Activated CD4-positive, alpha-beta memory T cell treated with anti-CD3 and anti-CD28 coated beads for 36 hours (primary cell): ENCODE measurements at regions not wholly inside any gene's neighbourhood (a gene's known extent, or its start where the extent isn't known, plus 50 kb on each side); places are given as distances from the start of the nearest gene placed in this dataset.
"Not testable (repeated sequence)": the region's sequence is repeated elsewhere in the genome, so short reads cannot be mapped to it uniquely, and the experiment has no call there.

Source experiments
- CTCF ChIA-PET: fragments of 350-600 bp; sonication (Branson Sonifier 250); formaldehyde crosslinking; loops from one replicate; lab custom pipeline; 2021; ENCODE audit warnings: antibody characterized with exemption, inconsistent platforms; lab: Charles Lee
- POLR2A ChIA-PET: fragments of 350-600 bp; sonication (Branson Sonifier 250); formaldehyde crosslinking; loops from one replicate; lab custom pipeline; 2021; ENCODE audit warnings: antibody characterized with exemption; lab: Charles Lee
- DNase-seq: peaks from one replicate; pipeline ENCODE4 v3.0.0-alpha.2; 2020
- H3K27ac Mint-ChIP-seq: one replicate; pipeline ENCODE4 v1.8.0; 2021; ENCODE audit warnings: mixed read lengths
- H3K27me3 Mint-ChIP-seq: one replicate; pipeline ENCODE4 v1.8.0; 2021; ENCODE audit warnings: mixed read lengths
- H3K36me3 Mint-ChIP-seq: one replicate; pipeline ENCODE4 v1.8.0; 2021; ENCODE audit warnings: mixed read lengths
- H3K4me1 Mint-ChIP-seq: one replicate; pipeline ENCODE4 v1.8.0; 2021; ENCODE audit warnings: low read depth, mixed read lengths
- H3K4me3 Mint-ChIP-seq: one replicate; pipeline ENCODE4 v1.8.0; 2021; ENCODE audit warnings: mild to moderate bottlenecking, mixed read lengths
- H3K9me3 Mint-ChIP-seq: one replicate; pipeline ENCODE4 v1.8.0; 2021; ENCODE audit warnings: mixed read lengths
- intact Hi-C: fragments of 100-400 bp; cut with micrococcal nuclease; formaldehyde crosslinking; loops from one replicate; pipeline ENCODE4 v1.15.1; 2023

DNA sequence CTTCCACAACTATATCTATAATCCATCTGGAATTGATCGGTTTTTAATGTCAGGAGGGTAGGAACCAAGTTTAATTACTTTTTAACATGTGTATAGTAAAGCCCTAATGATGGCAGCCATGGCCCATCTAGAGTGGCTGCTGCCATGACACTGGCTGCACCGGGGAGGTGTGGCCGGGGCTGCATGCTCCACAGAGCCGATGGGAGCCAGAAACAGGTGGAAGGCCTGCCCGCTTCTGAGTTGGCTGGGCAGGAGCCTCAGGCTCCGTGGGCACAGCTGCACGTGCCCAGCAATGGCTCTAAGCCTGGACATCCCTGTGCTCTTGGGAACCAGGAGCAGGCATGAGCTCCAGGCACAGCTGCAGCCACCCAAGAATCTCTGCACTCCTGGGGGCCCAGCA lies 73.0 kb downstream of the GBP6 start:
- CTCF ChIA-PET, result no interaction called here
- DNase-seq, result no peak
- Mint-ChIP-seq H3K27me3 (peaks cover 7% of the 10 kb centered on the region), H3K9me3 (peaks cover 38% of the 10 kb centered on the region), H3K27ac (no peak overlapping the region), H3K36me3 (peaks cover 17% of the 10 kb centered on the region), H3K4me1 (peaks cover 9% of the 10 kb centered on the region), H3K4me3 (no peak overlapping the region)
- intact Hi-C loops, result no loop called here
- POLR2A ChIA-PET, result no interaction called here

DNA sequence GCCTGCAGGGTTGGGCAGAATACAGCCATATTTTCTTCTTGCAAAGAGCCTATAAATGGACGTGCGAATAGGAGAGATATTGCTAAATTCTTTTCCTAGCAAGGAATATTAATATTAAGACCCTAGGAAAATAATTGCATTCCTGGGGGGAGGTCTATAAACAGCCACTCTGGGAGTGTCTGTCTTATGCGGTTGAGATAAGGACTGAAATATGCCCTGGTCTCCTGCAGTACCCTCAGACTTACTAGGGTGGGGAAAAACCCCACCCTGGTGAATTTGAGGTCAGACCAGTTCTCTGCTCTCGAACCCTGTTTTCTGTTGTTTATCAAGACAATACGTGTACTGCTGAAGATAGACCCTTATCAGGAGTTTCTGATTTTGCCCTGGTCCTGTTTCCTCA lies 74.4 kb downstream of the GBP6 start:
- intact Hi-C loops, H3K4me3 Mint-ChIP-seq, DNase-seq, H3K27me3 Mint-ChIP-seq, H3K27ac Mint-ChIP-seq, H3K4me1 Mint-ChIP-seq, POLR2A ChIA-PET, CTCF ChIA-PET: not testable (repeated sequence)
- Mint-ChIP-seq H3K9me3 (peaks cover 39% of the 10 kb centered on the region), H3K36me3 (peaks cover 17% of the 10 kb centered on the region)

DNA sequence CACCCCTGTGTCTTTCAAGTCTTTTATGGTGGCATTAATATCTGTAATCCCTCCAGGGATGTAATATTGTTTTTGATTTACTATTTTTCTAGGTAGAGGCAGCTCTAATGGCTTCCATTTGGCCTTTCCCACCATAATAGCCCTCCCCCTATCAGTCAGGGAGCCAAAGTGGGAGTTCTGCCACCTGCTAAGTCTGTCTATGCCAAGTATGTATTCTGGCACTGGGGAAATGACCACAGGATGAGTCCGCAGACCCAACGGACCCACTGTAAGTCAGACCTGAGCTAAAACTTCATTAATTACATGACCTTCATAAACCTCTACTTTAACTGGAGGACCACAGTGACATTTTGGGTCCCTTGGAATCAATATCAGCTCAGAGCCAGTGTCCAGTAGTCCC lies 77.1 kb downstream of the GBP6 start:
- CTCF ChIA-PET, result interaction anchor here (0.9 kb wide), 1 partner anchor 457 kb away, joined by 4 read pairs; no protein-coding TSS in a partner anchor
- H3K9me3 Mint-ChIP-seq, result peaks cover 39% of the 10 kb centered on the region
- H3K4me1 Mint-ChIP-seq, result no peaks in the 10 kb centered on the region
- H3K27ac Mint-ChIP-seq, result no peak overlapping the region
- intact Hi-C loops, result no loop called here
- peaks cover 10% of the 10 kb centered on the region for H3K27me3 Mint-ChIP-seq
- DNase-seq, result no peak
- POLR2A ChIA-PET, result no interaction called here
- H3K36me3 Mint-ChIP-seq, result peaks cover 17% of the 10 kb centered on the region
- H3K4me3 Mint-ChIP-seq, result no peak overlapping the region

DNA sequence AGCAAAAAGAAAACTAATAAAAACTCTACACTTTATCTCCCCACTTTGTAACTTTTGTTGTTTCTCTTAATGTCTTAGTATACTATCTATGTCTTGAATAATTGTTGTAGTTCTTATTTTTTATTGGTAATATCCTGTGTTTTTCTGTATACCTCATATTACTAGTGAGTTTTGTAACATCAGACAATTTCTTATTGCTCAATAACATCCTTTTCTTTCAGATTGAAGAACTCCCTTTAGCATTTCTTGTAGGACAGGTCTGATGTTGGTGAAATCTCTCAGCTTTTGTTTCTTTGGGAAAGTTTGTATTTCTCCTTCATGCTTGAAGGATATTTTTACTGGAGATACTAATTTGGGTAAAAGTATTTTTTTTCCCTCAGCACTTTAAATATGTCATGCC lies 79.8 kb upstream of the LRRC8B start:
- H3K9me3 Mint-ChIP-seq, result peaks cover 13% of the 10 kb centered on the region
- peaks cover 5% of the 10 kb centered on the region for H3K36me3 Mint-ChIP-seq
- no peak for DNase-seq
- H3K4me3 Mint-ChIP-seq, result no peak overlapping the region
- H3K27me3 Mint-ChIP-seq, result peaks cover 9% of the 10 kb centered on the region
- intact Hi-C loops, result no loop called here
- ChIA-PET POLR2A (no interaction called here), CTCF (interaction anchor here (1.2 kb wide), 1 partner anchor 86 kb away, joined by 4 read pairs; no protein-coding TSS in a partner anchor)
- H3K27ac Mint-ChIP-seq, result no peak overlapping the region
- H3K4me1 Mint-ChIP-seq, result peaks cover under 1% of the 10 kb centered on the region

DNA sequence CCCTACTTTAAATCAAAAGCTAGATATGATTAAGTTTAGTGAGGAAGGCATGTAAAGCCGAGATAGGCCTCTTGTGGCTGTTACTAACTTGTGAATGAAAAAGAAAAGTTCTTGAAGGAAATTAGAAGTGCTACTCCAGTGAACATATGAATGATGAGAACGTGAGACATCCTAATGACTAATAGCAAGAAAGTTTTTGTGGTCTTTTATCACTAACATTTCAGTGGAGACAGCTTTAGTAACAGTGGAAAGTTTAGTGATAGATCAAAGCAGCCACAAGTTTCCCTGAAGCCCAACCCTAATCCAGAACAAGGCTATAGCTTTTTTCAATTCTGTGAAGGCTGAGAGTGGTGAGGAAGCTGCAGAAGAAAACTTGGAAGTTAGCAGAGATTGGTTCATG lies 73.6 kb upstream of the LRRC8B start:
- intact Hi-C loops, result loop anchor here (1.0 to 5.0 kb wide), 12 partner anchors 14 to 583 kb away; partner anchors contain the start of gene GBP2
- CTCF ChIA-PET, result interaction anchor here (0.5 to 1.9 kb wide), 15 partner anchors 9 to 477 kb away, joined by 3 to 18 read pairs (median 5); partner anchors contain the start of genes GBP4, GBP5 and GBP6
- Mint-ChIP-seq H3K36me3 (no peaks in the 10 kb centered on the region), H3K27me3 (peaks cover 19% of the 10 kb centered on the region), H3K27ac (peak overlapping the region; percentile 62), H3K9me3 (no peaks in the 10 kb centered on the region), H3K4me1 (peaks cover 24% of the 10 kb centered on the region), H3K4me3 (peak overlapping the region; percentile 7)
- DNase-seq, result peak; percentile 53
- POLR2A ChIA-PET, result interaction anchor here (0.7 to 2.0 kb wide), 7 partner anchors 14 to 460 kb away, joined by 3 to 7 read pairs (median 5); partner anchors contain the start of gene GBP6

DNA sequence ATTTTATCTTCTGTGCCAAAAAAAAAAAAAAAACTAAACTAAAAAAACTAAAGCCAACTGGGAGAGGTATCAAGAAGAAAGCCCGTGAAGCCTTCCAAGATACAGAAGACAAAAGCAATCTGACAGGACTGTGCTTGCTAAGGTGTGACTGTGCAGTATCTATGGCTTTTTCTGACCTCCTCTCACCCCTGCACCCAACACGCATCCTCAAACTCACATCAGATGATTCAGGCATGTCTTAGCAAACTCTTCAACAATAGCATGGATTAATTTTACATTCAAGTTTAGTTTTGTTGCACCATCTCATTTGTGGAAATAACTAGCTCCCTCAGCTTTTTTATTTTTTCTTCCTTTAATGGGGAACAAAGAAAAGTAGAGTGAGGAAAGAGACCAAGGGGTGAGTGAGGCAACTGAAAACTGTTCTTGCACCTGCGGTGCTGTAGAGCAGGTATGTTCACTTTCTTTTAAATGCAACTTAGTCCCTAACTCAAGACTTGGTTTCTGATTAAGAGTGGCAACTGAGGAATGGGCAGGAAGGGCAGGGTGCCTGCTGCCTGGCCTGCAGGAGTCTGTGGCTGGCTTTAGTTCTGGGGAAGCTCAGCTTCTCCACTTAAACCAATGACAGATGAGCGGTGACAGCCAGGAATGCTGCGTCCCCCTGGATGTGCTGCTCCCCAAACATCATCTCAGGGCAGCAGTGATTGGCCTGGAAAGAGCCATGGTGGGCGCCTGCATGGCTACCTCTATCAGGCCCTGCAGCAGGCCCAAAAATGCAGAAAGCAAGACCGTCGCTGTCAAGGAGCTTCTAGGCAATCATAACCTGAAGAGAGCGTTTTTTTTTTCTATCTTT lies 71.3 kb upstream of the LRRC8B start:
- ChIA-PET CTCF (interaction anchor here (0.6 to 4.3 kb wide), 10 partner anchors 30 to 481 kb away, joined by 3 to 34 read pairs (median 4); no protein-coding TSS in a partner anchor), POLR2A (interaction anchor here (0.7 kb wide), 2 partner anchors 169 to 470 kb away, joined by 3 read pairs; no protein-coding TSS in a partner anchor)
- Mint-ChIP-seq H3K27ac (no peak overlapping the region), H3K4me1 (peaks cover 24% of the 10 kb centered on the region), H3K27me3 (peaks cover 17% of the 10 kb centered on the region), H3K9me3 (no peaks in the 10 kb centered on the region), H3K36me3 (no peaks in the 10 kb centered on the region), H3K4me3 (no peak overlapping the region)
- intact Hi-C loops, result loop anchor here (5.0 kb wide), 2 partner anchors 166 to 366 kb away; no protein-coding TSS in a partner anchor
- no peak for DNase-seq

DNA sequence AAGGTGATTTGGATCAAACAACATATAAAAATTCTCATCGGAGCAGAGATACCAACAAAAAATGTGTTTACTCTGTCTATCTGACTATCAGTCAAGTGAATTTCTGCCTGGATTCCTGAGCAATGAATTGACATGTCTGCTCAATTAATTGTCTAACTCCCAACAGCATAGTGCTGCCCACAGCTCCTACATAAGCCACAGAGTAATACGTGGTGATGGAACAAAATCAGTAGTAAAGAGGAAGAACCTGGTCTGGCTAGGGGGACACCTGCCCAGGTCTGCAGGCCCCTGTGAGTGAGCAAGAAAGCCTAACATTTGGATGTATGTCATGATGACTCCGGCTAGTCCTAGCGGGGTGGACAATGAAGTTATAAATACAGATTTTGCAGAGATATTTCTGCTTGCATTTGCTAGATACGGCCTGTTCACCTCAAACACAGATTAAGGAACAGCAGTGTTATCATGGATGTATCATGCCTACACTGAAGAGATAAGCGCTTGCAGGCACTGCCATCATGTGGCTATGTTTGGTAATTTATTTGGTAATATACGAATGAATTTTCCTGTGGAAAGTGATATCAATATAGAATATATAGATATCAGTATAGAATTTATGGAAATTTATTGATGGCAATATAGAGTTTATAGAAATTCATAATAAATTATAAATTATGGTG lies 69.6 kb upstream of the LRRC8B start:
- intact Hi-C loops, result loop anchor here (1.0 to 5.0 kb wide), 3 partner anchors 168 to 457 kb away; no protein-coding TSS in a partner anchor
- Mint-ChIP-seq H3K27me3 (peaks cover 21% of the 10 kb centered on the region), H3K36me3 (no peaks in the 10 kb centered on the region), H3K4me3 (no peak overlapping the region), H3K4me1 (peaks cover 22% of the 10 kb centered on the region), H3K27ac (no peak overlapping the region), H3K9me3 (no peaks in the 10 kb centered on the region)
- DNase-seq, result peak; percentile 71
- POLR2A ChIA-PET, result no interaction called here
- CTCF ChIA-PET, result interaction anchor here (0.8 to 4.3 kb wide), 9 partner anchors 10 to 482 kb away, joined by 3 to 34 read pairs (median 6); partner anchors contain the start of gene GBP1

DNA sequence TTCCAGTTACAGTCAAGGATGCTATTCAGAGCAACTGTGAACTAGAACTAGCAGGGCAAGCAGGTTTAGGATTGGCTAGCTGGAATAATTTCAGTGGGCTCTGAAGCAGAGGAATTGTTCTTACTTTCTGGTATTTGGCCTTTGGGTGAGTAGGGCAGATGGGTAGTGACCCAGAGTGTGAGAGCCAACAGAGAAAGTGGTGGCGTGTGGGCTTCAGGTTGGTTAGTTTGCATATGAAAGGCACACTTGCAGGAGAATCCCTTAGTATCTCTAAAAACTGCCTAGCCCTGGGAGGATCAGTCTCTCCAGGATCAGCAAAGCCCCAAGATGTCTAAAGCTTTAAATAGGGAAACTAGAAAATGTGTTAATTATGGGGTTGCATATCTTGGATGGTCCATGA lies 67.6 kb upstream of the LRRC8B start:
- H3K27me3 Mint-ChIP-seq, result peaks cover 37% of the 10 kb centered on the region
- intact Hi-C loops, result no loop called here
- no peak overlapping the region for H3K4me3 Mint-ChIP-seq

DNA sequence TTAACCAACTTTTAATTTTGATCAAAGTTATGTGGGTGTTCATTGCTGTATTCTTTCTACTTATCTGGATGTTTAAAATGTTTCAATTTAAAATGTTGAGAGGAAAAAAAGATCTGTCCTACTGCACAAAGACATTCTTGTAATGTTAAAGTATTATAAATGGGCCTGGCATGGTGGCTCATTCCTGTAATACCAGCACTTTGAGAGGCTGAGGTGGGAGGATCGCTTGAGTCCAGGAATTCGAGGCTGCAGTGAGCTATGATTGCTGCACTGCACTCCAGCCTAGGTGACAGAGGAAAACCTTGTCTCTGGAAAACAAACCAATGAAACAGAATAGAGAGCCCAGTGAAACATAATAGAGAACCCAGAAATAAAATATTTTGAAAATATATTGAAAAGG lies 65.5 kb upstream of the LRRC8B start:
- Mint-ChIP-seq H3K36me3 (no peaks in the 10 kb centered on the region), H3K27ac (no peak overlapping the region), H3K4me1 (peaks cover 11% of the 10 kb centered on the region), H3K4me3 (no peak overlapping the region), H3K9me3 (no peaks in the 10 kb centered on the region), H3K27me3 (peaks cover 38% of the 10 kb centered on the region)
- DNase-seq, result no peak
- POLR2A ChIA-PET, result no interaction called here
- CTCF ChIA-PET, result no interaction called here
- intact Hi-C loops, result no loop called here

More for the DNA sequence above, 67.6 kb upstream of the LRRC8B start:
- H3K27ac Mint-ChIP-seq, result no peak overlapping the region
- ChIA-PET POLR2A (no interaction called here), CTCF (interaction anchor here (0.7 to 4.3 kb wide), 8 partner anchors 94 to 473 kb away, joined by 3 to 34 read pairs (median 5); partner anchors contain the start of gene GBP6)
- no peaks in the 10 kb centered on the region for H3K9me3 Mint-ChIP-seq
- H3K36me3 Mint-ChIP-seq, result no peaks in the 10 kb centered on the region
- peaks cover 3% of the 10 kb centered on the region for H3K4me1 Mint-ChIP-seq
- DNase-seq, result no peak

DNA sequence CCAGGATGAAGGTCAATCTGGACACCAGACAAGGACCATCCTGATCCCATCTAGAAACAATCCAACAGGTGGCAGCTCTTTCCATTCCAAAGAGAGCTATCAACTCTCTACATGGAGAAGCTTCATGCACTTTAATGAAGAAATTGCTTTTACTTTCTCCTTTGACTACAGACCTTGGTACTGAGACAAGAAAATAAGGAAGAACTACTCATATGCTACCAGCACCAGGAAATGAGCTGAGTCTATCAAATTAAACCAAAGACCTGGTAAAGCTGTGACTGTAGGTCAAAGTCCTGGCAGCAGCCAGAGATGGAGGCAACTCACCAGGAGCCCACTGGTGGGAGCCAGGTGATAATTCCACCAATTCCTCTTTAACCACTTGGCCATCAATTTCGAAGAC lies 64.3 kb upstream of the LRRC8B start:
- Mint-ChIP-seq H3K36me3 (no peaks in the 10 kb centered on the region), H3K4me3 (no peak overlapping the region), H3K27ac (no peak overlapping the region), H3K27me3 (peaks cover 47% of the 10 kb centered on the region), H3K4me1 (peaks cover 17% of the 10 kb centered on the region), H3K9me3 (no peaks in the 10 kb centered on the region)
- POLR2A ChIA-PET, result no interaction called here
- no peak for DNase-seq
- intact Hi-C loops, result no loop called here
- CTCF ChIA-PET, result interaction anchor here (1.0 kb wide), 1 partner anchor 9 kb away, joined by 3 read pairs; no protein-coding TSS in a partner anchor

DNA sequence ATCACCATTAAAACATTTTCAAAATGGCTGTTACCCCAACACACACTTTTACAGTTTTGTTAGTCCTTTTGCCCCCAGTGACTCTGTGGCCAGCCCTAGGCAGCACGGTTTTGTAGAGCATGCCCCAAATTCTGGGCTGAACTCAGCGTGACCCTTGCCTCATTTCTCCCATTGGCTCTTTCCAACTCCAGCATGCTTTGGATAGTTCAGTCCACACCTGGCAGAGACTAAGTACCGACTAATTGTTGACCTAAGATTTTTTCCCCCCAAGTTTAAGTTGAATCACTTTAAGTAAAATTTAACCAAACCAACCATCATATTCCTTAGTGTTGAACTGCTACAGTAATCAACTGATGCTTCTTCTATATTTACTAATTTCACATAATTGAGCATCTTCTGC lies 62.4 kb upstream of the LRRC8B start:
- Mint-ChIP-seq H3K27me3 (peaks cover 52% of the 10 kb centered on the region), H3K27ac (no peak overlapping the region), H3K9me3 (no peaks in the 10 kb centered on the region), H3K4me3 (no peak overlapping the region), H3K4me1 (peaks cover 20% of the 10 kb centered on the region), H3K36me3 (no peaks in the 10 kb centered on the region)
- ChIA-PET CTCF (no interaction called here), POLR2A (no interaction called here)
- no peak for DNase-seq
- intact Hi-C loops, result no loop called here
